GM12891 (cell line): ENCODE measurements at regions not wholly inside any gene's neighbourhood (a gene's known extent, or its start where the extent isn't known, plus 50 kb on each side); places are given as distances from the start of the nearest gene placed in this dataset.

Experiments used
- DNase-seq: peaks from one replicate; pipeline ENCODE4 v3.0.0; 2011; ENCODE audit warnings: low spot score; ENCODE audit not compliant: insufficient read length
- FAIRE-seq: peaks from 2 replicates; lab custom pipeline; 2011; peaks lifted over from hg19 to GRCh38; lab: Jason Lieb, UNC
- PAX5 ChIP-seq: IDR thresholded peaks from 2 replicates; pipeline ENCODE4 v1.6.1; 2011; ENCODE audit warnings: low read length, moderate library complexity, mild to moderate bottlenecking; ENCODE audit not compliant: insufficient read depth, severe bottlenecking
- POLR2A ChIP-seq: IDR thresholded peaks from 2 replicates; pipeline ENCODE4 v1.6.1; 2011; ENCODE audit warnings: low read depth, low read length, control low read depth
- POLR2AphosphoS5 ChIP-seq: IDR thresholded peaks from 2 replicates; pipeline ENCODE4 v1.6.1; 2011; ENCODE audit warnings: low read depth, low read length, control low read depth
- POU2F2 ChIP-seq: IDR thresholded peaks from 2 replicates; pipeline ENCODE4 v1.6.1; 2011; ENCODE audit warnings: low read depth, mild to moderate bottlenecking, control low read depth, low read length, moderate library complexity
- SPI1 ChIP-seq: IDR thresholded peaks from 2 replicates; pipeline ENCODE4 v1.6.1; 2011; ENCODE audit warnings: low read depth, low read length, control low read depth
- TAF1 ChIP-seq: IDR thresholded peaks from 2 replicates; pipeline ENCODE4 v1.6.1; 2011; ENCODE audit warnings: low read depth, low read length, control low read depth

- no peak for DNase-seq
- no peak for TF ChIP-seq PAX5
- TF ChIP-seq POLR2A, result no peak
- TF ChIP-seq SPI1, result no peak
- no peak for TF ChIP-seq POU2F2
- TF ChIP-seq TAF1, result no peak
- TF ChIP-seq POLR2AphosphoS5, result no peak
- FAIRE-seq, result no peak
These were observed 174.8 kb downstream of the EMP1 start for GRCh38 chr12:13371367-13371766.

- DNase-seq, result no peak
- no peak for FAIRE-seq
- TF ChIP-seq POLR2AphosphoS5 (no peak), TAF1 (no peak)
These were observed 173.0 kb downstream of the EMP1 start for GRCh38 chr12:13369474-13370056.

- DNase-seq (no peak), FAIRE-seq (no peak)
- TF ChIP-seq TAF1 (no peak), POLR2A (no peak), SPI1 (no peak), PAX5 (no peak), POLR2AphosphoS5 (no peak), POU2F2 (no peak)
These were observed 172.4 kb downstream of the EMP1 start for GRCh38 chr12:13368971-13369370.

GRCh38 chr12:13368431-13368830, 171.9 kb downstream of the EMP1 start:
- FAIRE-seq (no peak), DNase-seq (no peak)
- TF ChIP-seq POLR2AphosphoS5 (no peak), POU2F2 (no peak), POLR2A (no peak), SPI1 (no peak), TAF1 (no peak), PAX5 (no peak)

- TF ChIP-seq POLR2AphosphoS5 (no peak), TAF1 (no peak), POU2F2 (no peak), POLR2A (no peak), SPI1 (no peak), PAX5 (no peak)
- DNase-seq, result no peak
- no peak for FAIRE-seq
These were observed 171.4 kb downstream of the EMP1 start for GRCh38 chr12:13367973-13368372.

- no peak for TF ChIP-seq POLR2A
- TF ChIP-seq SPI1, result no peak
- no peak for TF ChIP-seq PAX5
- TF ChIP-seq TAF1, result no peak
- no peak for TF ChIP-seq POLR2AphosphoS5
- no peak for TF ChIP-seq POU2F2
- DNase-seq (no peak), FAIRE-seq (no peak)
These were observed 169.3 kb downstream of the EMP1 start for GRCh38 chr12:13365748-13366366.

- DNase-seq (peak; percentile 56), FAIRE-seq (peak; percentile 92)
- TF ChIP-seq POLR2A (no peak), POU2F2 (no peak), PAX5 (no peak), SPI1 (no peak)
These were observed 165.8 kb downstream of the EMP1 start for GRCh38 chr12:13362260-13362841.

GRCh38 chr12:13359636-13360035, 163.1 kb downstream of the EMP1 start:
- FAIRE-seq, result no peak
- TF ChIP-seq TAF1 (no peak), POU2F2 (no peak), PAX5 (no peak), POLR2AphosphoS5 (no peak)
- no peak for DNase-seq

GRCh38 chr12:13358391-13358905, 161.9 kb downstream of the EMP1 start:
- DNase-seq (no peak), FAIRE-seq (no peak)
- TF ChIP-seq POU2F2, result no peak
- TF ChIP-seq POLR2AphosphoS5, result no peak
- TF ChIP-seq PAX5, result no peak
- TF ChIP-seq POLR2A, result no peak
- no peak for TF ChIP-seq TAF1
- no peak for TF ChIP-seq SPI1

- FAIRE-seq (no peak), DNase-seq (no peak)
- TF ChIP-seq POLR2A (no peak), TAF1 (no peak), SPI1 (no peak), POLR2AphosphoS5 (no peak), PAX5 (no peak)
These were observed 154.4 kb downstream of the EMP1 start for GRCh38 chr12:13350946-13351345.
